Caco-2 (cell line): ENCODE measurements at regions not wholly inside any gene's neighbourhood (a gene's known extent, or its start where the extent isn't known, plus 50 kb on each side); places are given as distances from the start of the nearest gene placed in this dataset.
"Not testable (repeated sequence)": the region's sequence is repeated elsewhere in the genome, so short reads cannot be mapped to it uniquely, and the experiment has no call there.

Experiments
- BruUV-seq: library from RNA; stranded (reverse); fragments of 400-500 nt; replicated peaks from 2 replicates; lab custom pipeline; 2021; lab: Mats Ljungman, UMichigan
- CTCF ChIA-PET: fragments of 300-600 bp; sonication (Branson Sonifier 250); formaldehyde crosslinking; loops from one replicate; lab custom pipeline; 2022; ENCODE audit warnings: antibody characterized with exemption; lab: Charles Lee
- POLR2A ChIA-PET: fragments of 300-600 bp; sonication (Branson Sonifier 250); formaldehyde crosslinking; loops from one replicate; lab custom pipeline; 2022; ENCODE audit warnings: antibody characterized with exemption; lab: Charles Lee
- DNase-seq, 2 experiments: peaks; one replicate each; pipeline versions ENCODE4 v3.0.0 to v3.0.0-alpha.2; 2020 to 2022
- H3K27me3 ChIP-seq: replicated peaks from 2 replicates; pipeline ENCODE4 v1.6.0; 2011; ENCODE audit warnings: low read length; ENCODE audit not compliant: control insufficient read depth, insufficient read depth
- H3K36me3 ChIP-seq: 2 replicates; pipeline ENCODE4 v1.5.1; 2011; ENCODE audit warnings: low read length; ENCODE audit not compliant: control insufficient read depth, insufficient read depth
- H3K4me1 ChIP-seq: fragments of 250-450 bp; sonication (Bioruptor Pico); 2 replicates; pipeline ENCODE4 v1.5.1; 2020; ENCODE audit warnings: mild to moderate bottlenecking
- H3K4me3 ChIP-seq: 2 replicates; pipeline ENCODE4 v1.5.1; 2011; ENCODE audit warnings: low read depth, mild to moderate bottlenecking, control low read depth, low read length
- H3K9me3 ChIP-seq: fragments of 250-450 bp; sonication (Bioruptor Pico); 2 replicates; pipeline ENCODE4 v1.5.1; 2020; ENCODE audit warnings: mild to moderate bottlenecking, moderate library complexity
- H3K27ac Mint-ChIP-seq: one replicate; pipeline ENCODE4 v1.8.0; 2022; ENCODE audit warnings: mixed read lengths; ENCODE audit not compliant: unreplicated experiment
- H3K27me3 Mint-ChIP-seq: one replicate; pipeline ENCODE4 v1.8.0; 2022; ENCODE audit warnings: mixed read lengths; ENCODE audit not compliant: insufficient read depth, unreplicated experiment
- H3K36me3 Mint-ChIP-seq: one replicate; pipeline ENCODE4 v1.8.0; 2022; ENCODE audit warnings: mild to moderate bottlenecking, mixed read lengths; ENCODE audit not compliant: insufficient read depth, unreplicated experiment
- H3K4me1 Mint-ChIP-seq: one replicate; pipeline ENCODE4 v1.8.0; 2022; ENCODE audit warnings: low read depth, mixed read lengths; ENCODE audit not compliant: unreplicated experiment
- H3K4me3 Mint-ChIP-seq: one replicate; pipeline ENCODE4 v1.8.0; 2022; ENCODE audit warnings: mild to moderate bottlenecking, moderate library complexity, mixed read lengths; ENCODE audit not compliant: unreplicated experiment
- H3K9me3 Mint-ChIP-seq: one replicate; pipeline ENCODE4 v1.8.0; 2022; ENCODE audit warnings: mixed read lengths; ENCODE audit not compliant: unreplicated experiment
- intact Hi-C: fragments of 100-400 bp; cut with micrococcal nuclease; formaldehyde crosslinking; loops from one replicate; pipeline ENCODE4 v1.10.0; 2022; ENCODE audit not compliant: unreplicated experiment
- TF ChIP-seq, protein P1 (sequence below), 2 experiments: fragments of 200-600 bp in 1 of 2; IDR thresholded peaks; 1 replicate in 1 of 2; 2 replicates in 1 of 2; pipeline versions ENCODE4 v1.5.1 to v1.8.0; 2011 to 2022; ENCODE audit warnings: antibody characterized with exemption in 1 of 2, control low read depth in 1 of 2, inconsistent platforms in 1 of 2, low read depth in 1 of 2, low read length in 1 of 2, mild to moderate bottlenecking in 1 of 2, moderate library complexity in 1 of 2; ENCODE audit not compliant: insufficient read depth in 1 of 2, severe bottlenecking in 1 of 2, unreplicated experiment in 1 of 2

DNA sequence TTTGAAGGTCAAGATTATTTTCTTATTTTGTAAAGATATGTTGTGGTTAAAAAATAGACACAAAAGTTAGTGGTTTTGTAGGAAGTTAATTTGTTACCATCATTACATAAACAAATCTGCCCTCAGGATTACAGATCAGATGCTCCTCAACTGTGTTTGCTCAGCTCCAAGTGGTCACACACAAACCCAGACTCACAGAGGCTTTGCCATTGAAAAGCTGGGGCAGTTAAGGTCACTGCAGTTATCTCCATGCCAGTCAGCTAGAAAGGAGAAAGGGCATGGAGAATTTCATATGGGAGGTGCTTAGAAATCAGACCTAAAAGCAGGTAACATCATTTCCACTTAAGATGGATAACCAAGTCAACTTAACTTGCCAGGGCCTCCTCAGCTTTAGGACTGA, 825.7 kb upstream of the GBE1 start:
- Histone ChIP-seq H3K36me3 (no peaks in the 10 kb centered on the region), H3K4me1 (no peaks in the 10 kb centered on the region), H3K4me3 (no peak overlapping the region), H3K27me3 (no peaks in the 10 kb centered on the region), H3K9me3 (0 out of 2 replicates have a peak, but pooled peaks cover 5% of the 10 kb centered on the region)
- TF ChIP-seq, protein P1, sequence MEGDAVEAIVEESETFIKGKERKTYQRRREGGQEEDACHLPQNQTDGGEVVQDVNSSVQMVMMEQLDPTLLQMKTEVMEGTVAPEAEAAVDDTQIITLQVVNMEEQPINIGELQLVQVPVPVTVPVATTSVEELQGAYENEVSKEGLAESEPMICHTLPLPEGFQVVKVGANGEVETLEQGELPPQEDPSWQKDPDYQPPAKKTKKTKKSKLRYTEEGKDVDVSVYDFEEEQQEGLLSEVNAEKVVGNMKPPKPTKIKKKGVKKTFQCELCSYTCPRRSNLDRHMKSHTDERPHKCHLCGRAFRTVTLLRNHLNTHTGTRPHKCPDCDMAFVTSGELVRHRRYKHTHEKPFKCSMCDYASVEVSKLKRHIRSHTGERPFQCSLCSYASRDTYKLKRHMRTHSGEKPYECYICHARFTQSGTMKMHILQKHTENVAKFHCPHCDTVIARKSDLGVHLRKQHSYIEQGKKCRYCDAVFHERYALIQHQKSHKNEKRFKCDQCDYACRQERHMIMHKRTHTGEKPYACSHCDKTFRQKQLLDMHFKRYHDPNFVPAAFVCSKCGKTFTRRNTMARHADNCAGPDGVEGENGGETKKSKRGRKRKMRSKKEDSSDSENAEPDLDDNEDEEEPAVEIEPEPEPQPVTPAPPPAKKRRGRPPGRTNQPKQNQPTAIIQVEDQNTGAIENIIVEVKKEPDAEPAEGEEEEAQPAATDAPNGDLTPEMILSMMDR (IDR thresholded peaks at IDR 0.05; ENCODE audit: insufficient read depth in 1 of 2, low read depth in 1 of 2, low read length in 1 of 2, severe bottlenecking in 1 of 2, unreplicated experiment in 1 of 2): no peak
- no TSS peak for BruUV-seq
- no peak for DNase-seq
- no peaks in the 10 kb centered on the region for H3K9me3 Mint-ChIP-seq
- ChIA-PET POLR2A (no interaction called here), CTCF (no interaction called here)
- intact Hi-C loops: no loop called here
- no peaks in the 10 kb centered on the region for H3K4me1 Mint-ChIP-seq
- H3K36me3 Mint-ChIP-seq: no peaks in the 10 kb centered on the region
- H3K27me3 Mint-ChIP-seq: no peaks in the 10 kb centered on the region
- H3K27ac Mint-ChIP-seq: no peak overlapping the region
- no peak overlapping the region for H3K4me3 Mint-ChIP-seq

DNA sequence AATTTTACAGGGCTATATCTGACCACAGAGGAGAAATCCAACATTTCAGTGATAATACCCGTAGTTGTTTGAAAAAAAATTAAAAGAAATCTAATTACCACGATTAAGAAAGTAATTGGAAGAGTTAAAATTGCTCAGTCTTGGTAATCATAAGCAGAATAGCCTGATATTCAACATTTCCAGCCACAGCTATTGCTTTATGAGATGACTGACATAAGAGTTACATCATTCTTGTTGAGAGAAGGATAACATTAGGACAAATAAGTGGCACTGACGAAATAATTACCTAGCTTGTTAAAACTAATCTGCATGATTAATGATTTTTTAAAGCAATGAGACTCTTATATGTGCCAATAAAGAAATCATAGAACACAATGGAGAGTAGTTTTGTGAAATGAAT, 825.0 kb upstream of the GBE1 start:
- H3K36me3 Mint-ChIP-seq: no peaks in the 10 kb centered on the region
- no peak overlapping the region for H3K27ac Mint-ChIP-seq
- no peaks in the 10 kb centered on the region for H3K27me3 Mint-ChIP-seq
- TF ChIP-seq, protein P1 (IDR thresholded peaks at IDR 0.05; ENCODE audit: insufficient read depth in 1 of 2, low read depth in 1 of 2, low read length in 1 of 2, severe bottlenecking in 1 of 2, unreplicated experiment in 1 of 2): no peak
- H3K4me1 Mint-ChIP-seq: no peaks in the 10 kb centered on the region
- no peak for DNase-seq
- POLR2A ChIA-PET: no interaction called here
- CTCF ChIA-PET: no interaction called here
- no peaks in the 10 kb centered on the region for H3K36me3 ChIP-seq
- no peaks in the 10 kb centered on the region for H3K27me3 ChIP-seq
- H3K4me1 ChIP-seq: no peaks in the 10 kb centered on the region
- H3K9me3 ChIP-seq: 0 out of 2 replicates have a peak, but pooled peaks cover 5% of the 10 kb centered on the region
- BruUV-seq: no TSS peak
- H3K9me3 Mint-ChIP-seq: no peaks in the 10 kb centered on the region
- intact Hi-C loops: no loop called here
- H3K4me3 Mint-ChIP-seq: no peak overlapping the region
- no peak overlapping the region for H3K4me3 ChIP-seq

DNA sequence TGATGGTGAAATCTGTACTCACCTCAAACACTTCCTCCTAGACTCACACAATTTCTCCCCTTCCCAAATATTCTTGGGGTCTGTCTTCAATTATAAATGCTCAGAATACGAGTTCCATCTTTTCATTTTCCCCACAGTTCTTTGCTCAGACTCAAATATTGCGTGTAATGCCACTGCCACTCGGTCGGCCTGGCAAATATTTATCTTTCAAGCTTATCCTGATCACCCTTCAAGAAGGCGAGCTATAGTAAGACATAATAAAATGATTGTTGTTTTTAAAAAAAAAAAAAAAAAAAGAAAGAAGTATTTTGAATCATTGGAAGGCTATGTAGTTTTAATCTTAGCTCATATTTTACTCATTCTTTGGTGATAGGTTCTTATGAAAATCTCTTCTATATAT, 824.6 kb upstream of the GBE1 start:
- BruUV-seq: not testable (repeated sequence)

DNA sequence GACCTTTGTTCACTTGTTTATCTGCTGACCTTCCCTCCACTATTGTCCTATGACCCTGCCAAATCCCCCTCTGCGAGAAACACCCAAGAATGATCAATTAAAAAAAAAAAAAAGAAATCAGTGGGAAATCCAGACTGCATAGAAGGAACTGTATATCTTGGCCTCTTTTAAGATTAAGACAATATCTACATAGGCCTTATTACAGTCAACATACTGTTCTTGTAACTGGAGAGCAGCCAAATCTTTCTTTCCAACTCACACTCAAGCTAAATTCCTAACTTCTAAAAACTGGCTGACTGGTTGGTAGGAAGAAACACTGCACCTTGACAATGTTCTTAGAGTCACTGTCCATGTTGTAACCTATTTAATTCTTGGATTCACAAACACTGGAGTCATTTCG, 824.1 kb upstream of the GBE1 start:
- H3K27me3 ChIP-seq, H3K4me1 Mint-ChIP-seq, H3K4me3 ChIP-seq, H3K4me3 Mint-ChIP-seq, H3K36me3 Mint-ChIP-seq, BruUV-seq, H3K36me3 ChIP-seq, DNase-seq, H3K9me3 ChIP-seq, H3K4me1 ChIP-seq, POLR2A ChIA-PET, H3K27ac Mint-ChIP-seq, CTCF ChIA-PET, H3K27me3 Mint-ChIP-seq, intact Hi-C loops, H3K9me3 Mint-ChIP-seq: not testable (repeated sequence)

More for the DNA sequence above, 824.6 kb upstream of the GBE1 start:
- H3K27me3 ChIP-seq, H3K36me3 ChIP-seq, H3K4me3 Mint-ChIP-seq, H3K4me3 ChIP-seq, H3K4me1 Mint-ChIP-seq, H3K27ac Mint-ChIP-seq, H3K36me3 Mint-ChIP-seq, H3K9me3 Mint-ChIP-seq, intact Hi-C loops, POLR2A ChIA-PET, H3K9me3 ChIP-seq, CTCF ChIA-PET, H3K4me1 ChIP-seq, H3K27me3 Mint-ChIP-seq, DNase-seq: not testable (repeated sequence)

DNA sequence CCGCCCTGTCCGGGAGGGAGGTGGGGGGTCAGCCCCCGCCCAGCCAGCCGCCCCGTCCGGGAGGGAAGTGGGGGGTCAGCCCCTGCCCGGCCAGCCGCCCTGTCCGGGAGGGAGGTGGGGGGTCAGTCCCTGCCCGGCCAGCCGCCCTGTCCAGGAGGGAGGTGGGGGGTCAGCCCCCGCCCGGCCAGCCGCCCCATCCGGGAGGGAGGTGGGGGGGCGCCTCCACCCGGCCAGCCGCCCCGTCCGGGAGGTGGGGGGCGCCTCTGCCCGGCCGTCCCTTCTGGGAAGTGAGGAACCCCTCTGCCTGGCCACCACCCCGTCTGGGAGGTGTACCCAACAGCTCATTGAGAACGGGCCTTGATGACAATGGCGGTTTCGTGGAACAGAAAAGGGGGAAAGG, 823.4 kb upstream of the GBE1 start:
- H3K9me3 ChIP-seq, H3K4me3 ChIP-seq, H3K4me3 Mint-ChIP-seq, BruUV-seq, H3K27me3 Mint-ChIP-seq, H3K4me1 Mint-ChIP-seq, DNase-seq, H3K36me3 Mint-ChIP-seq, H3K4me1 ChIP-seq, H3K36me3 ChIP-seq, CTCF ChIA-PET, intact Hi-C loops, H3K27ac Mint-ChIP-seq, H3K9me3 Mint-ChIP-seq, H3K27me3 ChIP-seq, POLR2A ChIA-PET: not testable (repeated sequence)

DNA sequence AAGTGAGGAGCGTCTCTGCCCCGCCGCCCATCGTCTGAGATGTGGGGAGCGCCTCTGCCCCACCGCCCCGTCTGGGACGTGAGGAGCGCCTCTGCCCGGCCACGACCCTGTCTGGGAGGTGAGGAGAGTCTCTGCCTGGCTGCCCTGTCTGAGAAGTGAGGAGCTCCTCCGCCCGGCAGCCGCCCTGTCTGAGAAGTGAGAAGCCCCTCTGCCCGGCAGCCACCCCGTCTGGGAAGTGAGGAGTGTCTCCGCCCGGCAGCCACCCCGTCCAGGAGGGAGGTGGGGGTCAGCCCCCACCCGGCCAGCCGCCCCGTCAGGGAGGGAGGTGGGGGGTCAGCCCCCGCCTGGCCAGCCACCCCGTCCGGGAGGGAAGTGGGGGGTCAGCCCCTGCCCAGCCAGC, 823.0 kb upstream of the GBE1 start:
- H3K4me3 ChIP-seq, H3K4me3 Mint-ChIP-seq, intact Hi-C loops, H3K36me3 ChIP-seq, H3K9me3 Mint-ChIP-seq, H3K27ac Mint-ChIP-seq, DNase-seq, H3K4me1 ChIP-seq, CTCF ChIA-PET, BruUV-seq, POLR2A ChIA-PET, H3K4me1 Mint-ChIP-seq, H3K9me3 ChIP-seq, H3K27me3 ChIP-seq, H3K36me3 Mint-ChIP-seq, H3K27me3 Mint-ChIP-seq: not testable (repeated sequence)
